NCI-H2081 treated with DMSO at 0.1 percent for 48 hours (cell line): ENCODE measurements at regions not wholly inside any gene's neighbourhood (a gene's known extent, or its start where the extent isn't known, plus 50 kb on each side); places are given as distances from the start of the nearest gene placed in this dataset.
"Not testable (repeated sequence)": the region's sequence is repeated elsewhere in the genome, so short reads cannot be mapped to it uniquely, and the experiment has no call there.

Experiments
- DNase-seq: peaks from one replicate; lab custom pipeline; 2025; lab: John Stamatoyannopoulos, UW

- DNase-seq = no peak
Observed at GRCh38 chr10:3959370-3960325, 174.6 kb upstream of the KLF6 start.

- no peak for DNase-seq
Observed at GRCh38 chr10:3958472-3958996, 173.5 kb upstream of the KLF6 start.

- peak; percentile 14 for DNase-seq
Observed at GRCh38 chr10:3955955-3956617, 171.1 kb upstream of the KLF6 start.

DNA sequence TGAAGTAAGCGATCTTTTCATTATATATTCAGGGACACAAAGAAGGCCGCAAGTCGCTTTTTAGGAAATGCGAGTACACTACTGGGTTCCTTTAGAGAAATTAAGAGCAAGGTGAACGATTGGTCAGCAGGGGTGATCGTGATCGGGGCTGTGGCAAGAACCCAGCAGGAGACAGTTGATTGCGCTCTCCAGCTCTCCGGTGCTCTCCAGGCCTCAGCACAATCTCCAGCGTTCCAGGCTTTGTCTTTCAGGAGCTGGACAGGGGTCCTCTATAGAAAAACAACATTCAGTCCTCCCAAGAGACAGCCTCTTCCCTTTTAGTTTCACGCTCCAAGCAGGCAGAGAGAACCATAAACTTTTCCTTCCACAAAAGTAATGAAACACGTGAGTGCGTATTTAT, 170.5 kb upstream of the KLF6 start:
- DNase-seq = no peak

DNA sequence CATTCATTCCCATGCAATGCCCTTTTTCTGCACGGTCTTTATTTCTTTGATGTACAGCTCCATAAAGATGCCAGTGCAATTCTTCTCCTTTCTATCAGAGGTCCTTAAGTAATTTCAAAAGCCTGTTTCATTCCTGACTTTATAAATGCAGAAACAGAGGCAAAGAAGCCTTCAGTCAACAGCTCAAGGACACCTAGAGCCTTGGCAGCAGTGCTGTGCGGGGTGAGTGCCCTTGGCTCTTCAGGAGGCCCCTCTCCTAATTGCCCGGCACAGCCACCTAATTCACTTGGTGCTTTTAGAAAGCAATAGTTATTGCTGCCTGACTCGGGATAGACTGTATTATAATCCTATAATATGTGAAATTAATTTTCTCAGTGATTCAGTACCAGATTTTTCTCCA, 169.6 kb upstream of the KLF6 start:
- no peak for DNase-seq

DNA sequence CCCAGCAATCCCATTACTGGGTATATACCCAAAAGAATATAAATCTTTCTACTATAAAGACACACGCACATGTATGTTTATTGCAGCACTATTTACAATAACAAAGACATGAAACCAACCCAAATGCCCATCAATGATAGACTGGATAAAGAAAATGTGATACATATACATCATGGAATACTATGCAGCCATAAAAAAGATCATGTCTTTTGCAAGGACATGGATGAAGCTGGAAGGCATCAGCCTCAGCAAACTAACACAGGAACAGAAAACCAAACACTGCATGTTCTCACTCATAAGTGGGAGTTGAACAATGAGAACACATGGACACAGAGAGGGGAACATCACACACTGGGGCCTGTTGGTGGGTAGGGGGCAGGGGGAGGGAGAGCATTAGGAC, 169.0 kb upstream of the KLF6 start:
- DNase-seq = not testable (repeated sequence)

DNA sequence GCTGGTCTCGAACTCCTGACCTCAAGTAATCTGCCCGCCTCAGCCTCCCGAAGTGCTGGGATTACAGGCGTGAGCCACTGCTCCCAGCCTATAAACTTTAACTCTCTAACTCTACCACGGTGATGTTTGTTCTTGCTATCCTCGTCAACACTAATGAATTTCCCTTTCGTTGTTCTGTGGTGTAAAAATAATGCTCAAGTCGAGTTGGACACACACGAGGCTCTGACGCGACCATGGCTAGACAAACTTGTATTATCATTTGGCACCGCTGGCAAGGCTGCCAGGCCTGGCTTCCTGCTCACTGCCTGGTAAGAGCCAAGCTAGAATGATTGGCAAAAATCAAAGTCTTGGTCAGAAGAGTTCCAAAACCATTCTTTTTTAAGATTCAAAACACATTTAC, 167.0 kb upstream of the KLF6 start:
- no peak for DNase-seq

- DNase-seq = no peak
Observed at GRCh38 chr10:3950676-3951275, 165.8 kb upstream of the KLF6 start.

GRCh38 chr10:3949711-3950110, 164.7 kb upstream of the KLF6 start:
- no peak for DNase-seq

GRCh38 chr10:3948843-3949242, 163.8 kb upstream of the KLF6 start:
- DNase-seq = peak; percentile 18

DNA sequence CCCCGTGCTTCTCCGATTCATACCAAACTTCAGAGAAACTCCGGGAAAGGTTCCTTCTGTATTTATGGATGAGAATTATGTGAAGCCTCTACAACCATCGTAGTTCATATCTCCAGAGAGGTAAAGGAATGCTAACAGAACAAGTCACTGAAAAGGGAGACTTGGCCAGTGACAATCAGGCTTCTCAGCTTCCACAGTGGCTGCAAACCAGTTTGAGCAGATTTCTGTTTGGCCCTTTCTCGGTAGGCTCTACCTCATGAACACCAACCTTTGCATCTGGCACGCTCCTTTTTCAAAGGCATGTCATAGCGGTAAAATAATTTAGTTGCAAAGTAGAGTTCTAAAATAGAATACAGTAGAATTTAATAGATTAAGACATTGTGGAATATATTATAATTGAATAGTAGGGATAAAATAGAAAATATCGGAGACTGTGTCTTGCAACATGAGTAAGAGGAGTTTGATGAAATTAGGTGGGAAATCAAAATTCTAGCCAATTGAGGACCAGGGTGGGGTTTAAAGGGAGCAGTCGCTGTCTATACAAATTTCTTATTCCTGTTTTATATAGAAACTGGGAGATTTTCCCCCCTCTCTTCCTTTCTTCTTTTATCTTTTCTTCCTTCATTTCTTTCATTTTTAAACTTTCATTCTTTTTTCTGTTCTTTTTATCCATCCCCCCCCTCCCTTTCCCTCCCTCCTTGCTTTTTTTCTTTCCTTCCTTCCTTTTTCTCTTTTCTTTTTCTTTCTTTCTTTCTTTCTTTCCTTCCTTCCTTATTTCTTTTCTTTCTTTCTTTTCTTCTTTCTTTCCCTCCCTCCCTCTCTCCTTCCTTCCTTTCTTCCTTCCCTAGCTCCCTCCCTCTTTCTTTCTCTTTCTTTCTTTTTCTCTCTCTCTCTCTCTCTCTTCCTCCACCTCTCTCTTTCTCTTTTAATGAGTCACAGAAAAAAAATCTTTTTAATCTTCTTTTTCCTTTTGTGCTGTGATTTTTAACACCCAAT, 161.5 kb upstream of the KLF6 start:
- DNase-seq = no peak

DNA sequence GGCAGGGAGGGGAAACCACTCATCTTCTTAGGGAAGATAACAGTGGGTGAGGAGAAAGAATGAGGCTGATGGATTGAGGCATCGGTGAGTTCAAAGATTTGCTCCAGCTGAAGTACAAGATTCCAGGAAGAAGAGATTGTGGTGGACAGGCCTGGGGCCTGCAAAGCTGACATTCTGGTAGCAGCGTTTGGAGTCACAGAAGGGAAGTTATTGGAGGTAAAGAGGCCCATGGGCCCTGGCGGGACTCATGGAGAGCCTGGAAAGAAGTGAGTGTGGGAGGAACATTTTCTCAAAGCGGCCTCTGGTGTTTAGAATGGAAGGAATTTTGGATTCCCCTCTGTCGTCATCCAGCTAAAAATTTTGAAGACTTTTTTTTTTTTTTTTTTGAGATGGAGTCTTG, 160.0 kb upstream of the KLF6 start:
- no peak for DNase-seq

GRCh38 chr10:3944591-3944990, 159.6 kb upstream of the KLF6 start:
- DNase-seq = no peak

- no peak for DNase-seq
Observed at GRCh38 chr10:3943695-3944257, 158.8 kb upstream of the KLF6 start.

GRCh38 chr10:3942937-3943489, 158.0 kb upstream of the KLF6 start:
- no peak for DNase-seq

GRCh38 chr10:3941676-3942075, 156.7 kb upstream of the KLF6 start:
- no peak for DNase-seq

DNA sequence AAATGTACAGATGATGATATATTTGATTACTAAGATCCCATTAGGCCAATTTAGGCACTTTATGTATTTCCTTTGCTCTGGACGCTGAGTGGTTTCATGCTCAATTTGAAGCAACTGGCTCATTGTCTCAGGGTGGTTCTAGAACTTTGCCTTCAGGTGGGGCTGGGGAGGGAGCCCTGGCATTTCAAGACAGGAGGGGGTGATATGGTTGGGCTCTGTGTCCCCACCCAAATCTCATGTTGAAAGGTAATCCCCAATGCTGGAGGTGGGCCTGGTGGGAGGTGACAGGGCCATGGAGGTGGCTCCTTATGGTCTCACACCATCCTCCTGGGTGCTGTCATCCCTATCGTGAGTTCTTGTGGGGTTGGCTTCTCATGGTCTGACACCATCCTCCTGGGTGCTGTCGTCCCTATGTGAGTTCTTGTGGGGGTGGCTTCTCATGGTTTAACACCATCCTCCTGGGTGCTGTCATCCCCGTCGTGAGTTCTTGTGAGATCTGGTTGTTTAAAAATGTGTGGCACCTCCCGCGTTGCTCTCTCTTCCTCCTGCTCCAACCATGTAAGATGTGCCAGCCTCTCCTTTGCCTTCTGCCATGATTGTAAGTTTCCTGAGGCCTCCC, 151.5 kb upstream of the KLF6 start:
- no peak for DNase-seq

DNA sequence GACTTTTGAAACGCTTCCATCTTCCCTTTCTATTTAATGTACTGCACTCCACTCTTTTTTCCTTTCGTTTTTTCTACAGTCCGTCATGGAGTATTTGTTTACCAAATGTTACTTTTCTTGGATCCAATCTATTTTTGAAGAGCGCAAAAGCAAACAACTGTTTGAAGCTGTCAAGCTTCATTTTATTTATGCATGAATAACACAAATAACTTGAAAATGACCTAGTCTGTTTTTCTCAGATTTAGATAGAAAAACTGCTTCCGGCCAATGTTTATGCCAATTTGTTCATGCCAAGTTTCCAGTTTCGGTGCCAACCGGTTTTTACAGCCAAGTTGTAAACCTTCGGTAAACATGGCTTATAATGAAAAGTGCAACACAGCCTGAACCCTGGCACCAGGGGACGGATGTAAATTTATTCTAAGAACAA, 150.9 kb upstream of the KLF6 start:
- DNase-seq = peak; percentile 30

DNA sequence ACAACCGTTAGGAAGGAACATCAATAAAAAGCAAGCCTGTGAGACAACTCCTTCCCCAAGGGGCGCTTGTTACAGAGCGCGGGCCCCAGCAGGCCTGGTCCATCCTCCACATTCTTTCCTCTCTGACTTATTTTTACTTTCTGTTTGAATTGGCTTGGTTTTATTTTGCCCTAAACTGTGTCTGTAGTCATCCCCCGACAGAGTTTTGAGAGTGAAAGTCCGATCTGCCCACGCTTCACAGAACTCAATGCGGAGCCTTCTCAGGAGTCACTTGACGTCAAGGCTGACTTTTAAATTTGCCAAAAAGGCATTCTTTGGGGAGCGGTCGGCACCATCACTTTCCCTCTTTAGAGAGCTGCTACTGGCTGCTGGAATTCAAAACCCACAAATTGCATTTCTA, 150.1 kb upstream of the KLF6 start:
- DNase-seq = no peak

GRCh38 chr10:3933733-3934132, 148.7 kb upstream of the KLF6 start:
- no peak for DNase-seq
